HG02981 (cell line): ENCODE measurements at regions not wholly inside any gene's neighbourhood (a gene's known extent, or its start where the extent isn't known, plus 50 kb on each side); places are given as distances from the start of the nearest gene placed in this dataset.
A peak's percentile ranks its signal among the peaks of the same experiment; 100 is the strongest.
"Not testable (repeated sequence)": the region's sequence is repeated elsewhere in the genome, so short reads cannot be mapped to it uniquely, and the experiment has no call there.

Experiments used
- ATAC-seq: cut with Tn5 transposase; IDR thresholded peaks from one replicate; pipeline ENCODE4 v1.9.1; 2021; ENCODE audit warnings: mild to moderate bottlenecking, moderate library complexity; ENCODE audit not compliant: unreplicated experiment

DNA sequence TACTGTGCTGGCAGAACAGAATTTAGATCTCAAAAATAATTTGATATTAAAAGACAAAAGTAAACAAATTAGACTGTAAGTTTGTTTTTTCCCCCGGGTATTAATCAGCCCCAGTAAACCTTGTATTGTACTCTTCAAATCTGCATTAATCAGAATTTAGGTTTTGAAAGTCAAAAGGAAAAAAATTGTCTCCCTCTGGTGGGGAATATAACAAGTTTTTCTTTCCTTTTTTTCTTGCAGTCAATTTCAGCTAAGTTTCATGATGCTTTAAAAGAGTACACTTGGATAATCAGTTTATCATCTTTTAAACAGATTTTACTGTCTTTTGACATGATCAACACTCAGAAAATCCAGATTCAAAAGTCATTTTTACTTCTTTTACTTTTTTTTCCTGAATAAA is 134.5 kb upstream of the PKN2 start:
- ATAC-seq, result no peak

DNA sequence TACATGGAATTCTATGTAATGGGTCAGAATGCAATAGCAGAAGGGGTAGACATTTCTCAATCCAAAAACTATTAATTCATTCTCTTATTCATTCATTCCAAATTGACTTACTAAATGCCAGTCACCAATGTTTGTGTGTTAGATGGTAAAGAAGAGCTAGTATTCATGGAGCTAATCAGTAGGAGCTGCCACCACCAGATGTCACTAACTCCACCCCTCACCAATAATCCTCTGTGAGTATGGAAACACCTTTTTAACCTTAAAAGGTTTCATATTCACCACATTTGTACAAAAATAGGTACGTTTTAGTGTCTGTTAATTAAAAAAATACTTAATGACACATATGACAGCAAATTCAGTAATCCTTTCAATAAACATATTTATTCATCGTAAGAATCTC is 131.8 kb upstream of the PKN2 start:
- ATAC-seq, result no peak

DNA sequence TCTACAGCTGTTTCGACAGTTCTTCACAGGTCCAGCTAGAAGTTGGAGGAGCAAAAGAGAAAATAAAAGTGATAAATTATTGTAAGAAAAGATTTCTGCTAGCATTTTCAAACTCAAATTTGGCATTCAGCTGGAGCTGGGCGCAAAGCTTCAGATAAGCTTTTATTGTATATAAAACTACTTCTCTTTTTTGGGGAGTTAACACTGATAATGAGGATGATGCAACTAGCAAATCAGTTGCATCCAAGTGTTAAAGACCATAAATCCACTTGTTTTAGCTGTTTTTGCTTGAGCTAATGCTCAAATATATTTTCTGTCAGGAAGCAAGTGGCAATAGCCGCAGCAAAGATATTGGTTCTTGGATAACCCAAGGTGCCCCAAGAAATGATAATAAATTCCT is 127.1 kb upstream of the PKN2 start:
- ATAC-seq, result no peak

DNA sequence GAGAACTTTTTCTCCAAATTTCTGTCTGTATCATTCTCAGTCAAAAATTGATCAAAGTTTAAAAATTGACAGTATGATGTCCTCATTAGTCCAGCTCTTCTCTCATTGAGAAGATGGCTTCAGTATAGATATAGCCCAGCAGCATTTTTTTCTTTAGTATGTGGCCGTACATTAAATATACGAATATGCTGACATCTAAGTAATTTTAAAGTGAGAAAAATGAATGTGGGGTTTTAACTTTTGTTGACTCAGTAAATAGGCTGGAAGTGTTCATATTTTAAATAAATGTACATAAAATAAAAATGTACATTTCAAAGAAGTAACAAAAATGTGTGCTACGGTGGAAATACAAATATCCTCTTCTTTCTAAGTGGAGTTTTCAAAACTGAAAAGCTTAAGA is 123.5 kb upstream of the PKN2 start:
- no peak for ATAC-seq

DNA sequence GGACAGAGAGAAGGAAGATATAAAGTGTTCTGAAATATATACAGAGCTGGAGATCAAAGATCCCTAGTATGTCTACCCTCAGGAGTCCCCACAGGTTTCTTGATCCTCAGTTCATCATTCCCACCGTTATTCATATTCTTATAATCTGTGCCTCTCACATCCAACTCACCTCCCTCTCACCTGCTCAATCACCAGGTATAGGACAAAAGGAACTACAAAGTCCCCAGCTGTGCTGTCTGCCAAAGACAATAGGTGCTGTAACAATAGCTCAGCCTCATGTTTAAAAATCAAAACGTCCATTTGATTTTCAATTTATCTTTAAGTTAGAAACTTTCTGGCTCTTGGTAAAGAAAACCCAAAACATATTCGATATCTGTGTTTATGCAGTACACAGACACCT is 121.1 kb upstream of the PKN2 start:
- ATAC-seq, result no peak

DNA sequence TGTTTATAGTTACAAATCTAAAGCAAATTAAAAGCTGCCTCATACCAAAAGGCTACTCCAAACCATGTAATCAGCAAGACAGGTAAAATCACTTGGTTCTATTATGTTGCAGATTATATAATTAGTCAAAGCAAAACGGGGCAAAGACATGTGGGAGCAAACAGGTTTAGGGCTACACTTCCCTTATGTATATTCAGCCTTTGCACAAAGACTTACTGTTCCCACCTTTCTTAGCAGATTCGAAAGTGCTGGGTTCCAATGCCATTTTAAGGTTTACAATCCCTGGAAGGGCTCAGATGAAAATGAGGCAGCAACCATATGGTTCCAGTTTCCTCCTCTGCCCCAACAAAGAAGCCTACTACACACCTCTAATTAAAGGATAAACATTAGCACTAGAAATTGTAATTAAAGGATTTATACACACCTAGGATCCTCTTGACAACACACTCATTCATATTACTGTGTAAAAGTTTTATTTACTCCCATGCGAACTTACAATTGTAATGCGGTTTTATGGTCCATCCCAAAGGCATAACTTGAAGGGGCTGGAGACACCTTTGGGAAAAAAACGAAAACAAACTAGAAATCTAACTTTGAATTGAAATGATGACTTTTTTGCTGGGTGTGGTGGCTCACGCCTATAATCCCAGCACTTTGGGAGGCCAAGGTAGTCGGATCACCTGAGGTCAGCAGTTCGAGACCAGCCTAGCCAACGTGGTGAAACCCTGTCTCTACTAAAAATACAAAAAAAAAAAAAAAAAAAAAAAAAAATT is 117.3 kb upstream of the PKN2 start:
- ATAC-seq, result no peak

DNA sequence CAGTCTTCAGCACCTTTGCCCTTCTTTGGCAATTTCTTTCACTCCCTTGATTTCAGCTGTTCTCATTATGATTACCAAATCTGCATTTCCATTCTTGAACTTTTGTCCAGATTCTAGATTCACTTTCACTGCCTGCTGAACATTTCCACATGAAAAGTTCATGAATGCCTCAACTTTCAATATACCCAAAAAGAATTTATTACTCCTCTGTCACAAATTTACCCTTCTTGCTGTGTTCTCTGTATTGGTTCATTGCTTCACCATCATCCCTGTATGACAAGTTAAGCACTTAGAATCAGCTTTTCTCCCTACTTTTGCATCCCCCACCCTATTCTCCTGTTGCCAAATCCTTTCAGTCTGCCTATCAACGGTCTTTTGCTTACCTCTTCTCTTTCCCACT is 112.6 kb upstream of the PKN2 start:
- no peak for ATAC-seq

DNA sequence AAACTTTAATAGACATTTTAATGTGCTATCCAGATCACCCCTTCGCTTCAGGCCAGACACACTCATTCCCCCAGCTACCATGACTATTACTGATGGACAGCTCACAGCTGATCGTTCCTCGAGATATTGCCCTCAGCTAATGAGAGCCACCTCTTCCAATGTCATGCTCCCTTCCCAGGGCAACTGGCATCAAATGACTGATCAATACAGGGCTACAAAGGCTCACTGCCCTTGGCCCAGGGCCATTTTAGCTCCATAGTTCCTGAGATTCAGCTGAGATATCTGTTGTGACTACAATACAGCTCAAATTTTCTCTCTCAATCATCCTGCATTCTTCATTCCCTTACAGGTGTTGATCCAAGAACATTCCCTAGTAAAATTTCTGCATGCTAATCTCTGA is 104.5 kb upstream of the PKN2 start:
- no peak for ATAC-seq

DNA sequence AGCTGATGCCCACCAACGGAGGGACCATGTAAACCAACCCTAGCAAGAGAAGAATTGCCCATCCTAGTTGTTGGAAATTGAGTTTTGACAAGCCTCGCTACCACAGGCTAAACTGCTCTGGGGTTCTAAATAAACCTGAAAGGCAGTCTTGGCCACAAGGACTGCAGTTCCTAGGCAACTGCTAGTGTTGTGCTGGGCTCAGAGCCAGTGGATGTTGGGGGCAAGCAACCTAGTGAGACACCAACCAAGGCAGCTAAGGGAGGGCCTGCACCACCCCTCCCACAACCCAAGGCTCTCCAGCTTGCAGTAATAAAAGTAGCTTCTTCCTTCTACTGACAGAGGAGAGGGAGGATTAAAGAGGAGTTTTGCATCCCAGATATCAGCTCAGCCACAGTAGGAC is 102.4 kb upstream of the PKN2 start:
- ATAC-seq, result no peak

DNA sequence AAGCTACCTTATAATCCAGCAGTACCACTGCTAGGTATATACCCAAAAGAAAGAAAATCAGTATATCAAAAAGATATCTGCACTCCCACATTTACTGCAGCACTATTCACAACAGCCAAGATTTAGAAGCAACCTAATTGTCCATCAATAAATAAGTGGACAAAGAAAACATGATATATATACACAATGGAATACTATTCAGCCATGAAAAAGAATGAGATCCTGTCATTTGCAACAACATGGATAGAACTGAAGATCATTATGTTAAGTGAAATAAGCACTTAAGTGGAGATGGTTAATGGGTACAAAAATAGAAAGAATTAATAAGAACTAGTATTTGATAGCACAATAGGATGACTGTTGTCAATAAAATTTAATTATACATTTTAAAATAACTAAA is 90.7 kb upstream of the PKN2 start:
- no peak for ATAC-seq

DNA sequence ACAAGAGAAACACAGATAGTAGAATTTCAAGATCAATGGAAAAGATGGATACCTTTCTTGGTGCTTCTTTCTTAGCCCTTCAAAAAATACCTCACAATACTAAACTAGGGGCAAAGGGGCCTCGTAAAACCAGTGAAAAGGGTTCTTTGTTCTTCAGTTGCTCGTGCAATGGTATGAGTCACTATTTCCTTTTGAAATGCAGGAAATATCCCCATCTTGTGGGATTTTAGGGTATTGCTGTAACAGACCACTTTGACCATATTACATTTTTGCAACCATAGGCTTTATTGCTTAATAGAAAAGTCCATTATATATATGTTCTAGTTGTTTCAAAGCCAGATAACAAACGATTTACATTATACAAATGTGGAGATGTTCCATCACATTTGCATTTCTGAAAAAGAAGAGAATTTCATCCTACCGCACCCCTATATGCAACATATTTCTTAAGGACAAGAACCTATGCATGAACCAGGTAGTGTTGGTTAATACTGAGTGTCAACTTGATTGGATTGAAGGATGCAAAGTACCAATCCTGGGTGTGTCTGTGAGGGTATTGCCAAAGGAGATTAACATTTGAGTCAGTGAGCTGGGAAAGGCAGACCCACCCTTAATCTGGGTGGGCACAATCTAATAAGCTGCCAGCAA is 88.6 kb upstream of the PKN2 start:
- ATAC-seq, result no peak

DNA sequence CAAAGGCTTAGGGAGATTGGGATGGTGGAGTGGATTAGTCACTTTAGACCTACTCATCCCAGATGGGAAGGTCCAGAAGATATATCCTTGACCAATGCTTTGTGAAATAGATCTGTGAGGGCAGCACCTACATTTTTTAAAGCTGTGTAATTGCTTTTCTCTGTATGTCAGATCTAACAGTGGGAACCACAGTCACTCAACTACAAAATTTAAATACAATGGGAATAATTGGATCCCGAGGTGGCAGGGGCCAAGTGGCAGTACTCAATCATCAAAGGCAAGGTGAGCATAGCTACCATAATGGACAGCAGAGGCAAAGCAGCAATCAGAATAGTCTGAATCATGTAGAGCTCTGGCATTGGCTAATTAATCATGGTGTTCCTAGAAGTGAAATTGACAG is 86.1 kb upstream of the PKN2 start:
- not testable (repeated sequence) for ATAC-seq

DNA sequence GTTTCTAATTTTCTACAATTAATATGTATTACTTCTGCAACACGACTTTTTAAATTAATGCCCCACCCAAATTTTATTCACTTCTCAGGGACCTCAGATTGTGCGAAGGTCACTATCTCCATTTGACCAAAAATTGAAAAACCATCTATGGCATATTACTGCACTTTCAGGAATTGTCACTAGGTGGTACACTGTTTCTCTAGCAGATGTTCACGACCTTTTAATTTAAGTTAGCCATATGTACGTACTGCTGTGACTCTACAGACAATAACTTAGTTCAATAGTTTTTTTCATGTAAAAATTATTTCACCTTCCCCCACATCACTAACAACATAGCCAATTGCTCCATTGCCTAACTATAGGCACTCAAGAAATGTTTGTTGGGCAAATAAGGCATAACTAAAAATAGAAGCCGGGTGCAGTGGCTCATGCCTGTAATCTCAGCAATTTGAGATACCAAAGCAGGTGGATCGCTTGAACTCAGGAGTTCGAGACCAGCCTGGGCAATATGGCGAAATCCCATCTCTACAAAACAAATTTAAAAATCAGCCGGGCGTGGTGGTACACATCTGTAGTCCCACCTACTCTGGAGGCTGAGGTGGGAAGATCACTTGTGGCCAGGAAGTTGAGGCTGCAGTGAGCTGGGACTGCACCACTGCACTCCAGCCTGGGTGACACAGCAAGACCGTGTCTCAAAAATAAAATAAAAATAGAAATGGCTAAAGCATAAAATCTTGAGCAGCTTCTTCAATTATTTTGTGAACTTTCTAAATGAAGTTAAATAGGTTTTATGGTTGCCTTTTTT is 75.7 kb upstream of the PKN2 start:
- peak; percentile 85 for ATAC-seq

DNA sequence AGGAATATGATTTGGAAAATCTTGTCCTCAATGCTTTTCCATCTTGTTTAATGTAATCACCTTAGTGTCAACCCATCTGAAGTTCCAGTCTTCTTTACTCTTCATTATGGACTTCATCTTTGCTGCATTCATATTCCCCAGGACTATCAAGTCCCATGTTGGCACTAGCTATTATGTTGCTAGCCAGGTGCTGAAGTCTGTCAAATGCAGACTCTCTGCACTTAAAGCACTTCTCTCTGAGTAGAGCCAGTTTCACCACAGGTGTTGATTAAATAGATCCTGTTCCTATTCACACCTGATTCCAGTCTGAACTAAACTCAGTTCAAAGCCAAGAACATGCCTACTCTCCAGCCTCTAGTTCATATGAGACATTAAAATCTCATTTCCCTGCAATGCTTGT is 75.0 kb upstream of the PKN2 start:
- ATAC-seq, result no peak

DNA sequence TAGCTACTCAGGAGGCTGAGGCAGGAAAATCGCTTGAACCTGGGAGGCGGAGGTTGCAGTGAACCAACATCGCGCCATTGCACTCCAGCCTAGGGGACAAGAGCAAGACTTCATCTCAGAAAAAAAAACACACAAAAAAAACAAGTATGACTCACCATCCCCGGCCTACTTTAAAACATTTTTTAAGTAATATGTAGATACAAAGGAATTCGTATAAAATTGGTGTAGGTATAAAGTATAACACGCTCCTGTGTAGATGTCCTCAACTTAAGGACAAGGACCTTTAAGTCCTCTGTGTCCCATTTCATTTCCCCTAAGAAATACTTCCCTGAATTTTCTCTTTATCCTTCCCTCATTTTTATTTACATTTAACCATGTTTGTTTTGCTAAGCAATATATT is 73.4 kb upstream of the PKN2 start:
- no peak for ATAC-seq

DNA sequence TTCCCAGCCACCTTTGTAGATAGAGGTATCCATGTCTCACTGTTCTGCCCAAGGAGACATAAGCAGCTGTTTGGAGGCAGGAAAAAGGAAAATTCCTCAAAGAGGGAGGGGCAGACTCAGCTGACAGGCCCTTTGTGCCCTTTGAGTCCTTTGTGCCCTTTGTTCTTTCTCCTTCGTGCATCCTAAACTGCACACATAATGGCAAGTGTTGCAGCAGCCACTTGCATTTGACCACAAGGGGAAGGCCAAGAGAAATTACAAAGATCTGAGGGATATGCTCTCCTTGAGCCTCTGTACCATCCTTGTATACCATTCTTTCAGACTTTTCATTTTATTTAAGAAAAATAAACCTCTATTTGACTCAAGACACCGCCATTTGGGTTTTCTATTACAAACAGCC is 71.8 kb upstream of the PKN2 start:
- no peak for ATAC-seq

DNA sequence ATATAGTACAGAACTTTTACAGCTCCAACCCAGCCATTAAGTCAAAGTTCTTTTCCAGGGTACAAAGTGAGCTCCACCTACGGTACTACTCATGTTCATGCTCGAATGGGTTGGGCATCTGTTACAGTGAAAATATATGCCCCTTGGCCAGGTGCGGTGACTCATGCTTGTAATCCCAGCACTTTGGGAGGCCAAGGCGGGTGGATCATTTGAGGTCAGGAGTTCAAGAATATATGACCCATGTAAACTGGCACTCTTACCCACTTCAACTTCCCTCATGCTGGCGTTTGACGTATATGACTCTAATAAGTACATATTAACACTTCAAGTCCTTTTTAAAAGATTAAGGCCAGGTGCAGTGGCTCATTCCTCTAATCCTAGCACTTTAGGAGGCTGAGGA is 71.3 kb upstream of the PKN2 start:
- ATAC-seq, result no peak

DNA sequence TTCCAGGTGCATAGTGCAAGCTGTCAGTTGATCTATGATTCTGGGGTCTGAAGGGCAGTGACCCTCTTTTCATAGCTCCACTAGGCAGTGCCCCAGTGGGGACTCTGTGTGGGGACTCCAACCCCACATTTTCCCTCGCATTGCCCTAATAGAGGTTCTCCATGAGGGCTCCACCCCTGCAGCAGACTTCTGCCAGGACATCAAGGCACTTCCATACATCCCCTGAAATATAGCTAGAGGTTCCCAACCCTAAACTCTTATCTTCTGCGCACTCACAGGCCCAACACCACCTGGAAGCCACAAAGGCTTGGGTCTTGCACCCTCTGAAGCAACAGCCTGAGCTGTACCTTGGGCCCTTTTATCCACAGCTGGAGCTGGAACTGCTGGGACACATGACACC is 65.7 kb upstream of the PKN2 start:
- no peak for ATAC-seq

DNA sequence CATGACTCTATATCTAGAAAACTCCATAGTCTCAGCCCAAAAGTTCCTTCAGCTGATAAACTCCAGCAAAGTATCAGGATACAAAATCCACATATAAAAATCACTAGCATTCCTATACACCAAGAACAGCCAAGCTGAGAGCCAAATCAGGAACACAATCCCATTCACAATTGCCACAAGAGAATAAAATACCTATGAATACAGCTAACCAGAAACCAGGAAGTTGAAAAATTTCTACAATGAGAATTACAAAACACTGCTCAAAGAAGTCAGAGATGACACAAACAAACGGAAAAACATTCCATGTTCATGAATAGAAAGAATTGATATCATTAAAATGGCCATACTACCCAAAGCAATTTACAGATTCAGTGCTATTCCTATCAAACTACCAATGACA is 61.0 kb upstream of the PKN2 start:
- ATAC-seq, result not testable (repeated sequence)
